Body of pancreas (tissue), 4 donors: ENCODE measurements at regions not wholly inside any gene's neighbourhood (a gene's known extent, or its start where the extent isn't known, plus 50 kb on each side); places are given as distances from the start of the nearest gene placed in this dataset.
"Not testable (repeated sequence)": the region's sequence is repeated elsewhere in the genome, so short reads cannot be mapped to it uniquely, and the experiment has no call there.

Experiments used
- CTCF ChIP-seq, 7 experiments: fragments of 450-650 bp in 4 of 7; fragments of 200-600 bp in 3 of 7; sonication (generic) in 3 of 7; IDR thresholded peaks; one replicate each; pipeline ENCODE4 v1.5.1; 2016 to 2019; ENCODE audit warnings: antibody characterized with exemption in 7 of 7
- POLR2A ChIP-seq, 3 donors: fragments of 450-650 bp; IDR thresholded peaks; one replicate each; pipeline ENCODE4 v1.6.1; 2016; ENCODE audit warnings: antibody characterized with exemption in 3 of 3, mild to moderate bottlenecking in 2 of 3

- not testable (repeated sequence) for TF ChIP-seq CTCF, POLR2A (IDR thresholded peaks at IDR 0.05)
These were observed 671.2 kb downstream of the EFNA5 start for GRCh38 chr5:106999506-106999905.
